ENCODE measurements at regions not wholly inside any gene's neighbourhood (a gene's known extent, or its start where the extent isn't known, plus 50 kb on each side); places are given as distances from the start of the nearest gene placed in this dataset.

DNA sequence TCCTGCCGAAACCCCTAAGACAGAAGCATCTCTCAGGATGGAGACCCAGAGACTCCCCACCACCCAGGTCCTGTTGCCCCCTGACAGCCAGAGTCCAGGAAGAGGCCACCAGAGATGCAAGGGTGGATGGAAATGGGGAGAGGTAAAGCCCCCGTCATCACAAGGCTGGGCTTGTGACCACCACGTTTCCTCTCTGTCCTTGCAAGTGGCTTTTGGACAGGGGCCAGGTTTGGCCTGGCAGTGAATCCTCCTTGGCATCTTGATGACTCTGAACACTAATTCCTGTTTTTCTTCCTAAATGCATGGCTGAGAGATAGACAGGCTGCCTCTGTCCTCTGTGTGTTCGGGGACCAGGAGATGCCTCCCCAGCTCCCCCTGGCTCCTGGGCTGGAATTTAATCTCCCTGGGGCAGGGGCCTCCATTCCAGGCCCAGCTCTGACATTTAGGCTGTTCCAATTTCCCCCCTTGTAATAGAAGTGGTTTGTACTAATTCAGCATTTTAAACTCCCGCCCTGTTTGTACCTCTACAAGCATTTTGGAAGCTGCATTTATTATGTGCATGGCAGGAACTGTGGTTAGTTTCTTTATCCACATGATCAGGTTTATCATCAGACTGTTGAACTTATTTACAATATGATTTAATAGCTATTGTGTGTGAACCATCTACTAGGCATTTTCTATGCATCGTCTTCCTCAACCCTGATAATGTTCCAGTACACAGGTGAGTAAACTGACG lies 116.1 kb upstream of the IRX6 start:
- TF ChIP-seq, protein P1, sequence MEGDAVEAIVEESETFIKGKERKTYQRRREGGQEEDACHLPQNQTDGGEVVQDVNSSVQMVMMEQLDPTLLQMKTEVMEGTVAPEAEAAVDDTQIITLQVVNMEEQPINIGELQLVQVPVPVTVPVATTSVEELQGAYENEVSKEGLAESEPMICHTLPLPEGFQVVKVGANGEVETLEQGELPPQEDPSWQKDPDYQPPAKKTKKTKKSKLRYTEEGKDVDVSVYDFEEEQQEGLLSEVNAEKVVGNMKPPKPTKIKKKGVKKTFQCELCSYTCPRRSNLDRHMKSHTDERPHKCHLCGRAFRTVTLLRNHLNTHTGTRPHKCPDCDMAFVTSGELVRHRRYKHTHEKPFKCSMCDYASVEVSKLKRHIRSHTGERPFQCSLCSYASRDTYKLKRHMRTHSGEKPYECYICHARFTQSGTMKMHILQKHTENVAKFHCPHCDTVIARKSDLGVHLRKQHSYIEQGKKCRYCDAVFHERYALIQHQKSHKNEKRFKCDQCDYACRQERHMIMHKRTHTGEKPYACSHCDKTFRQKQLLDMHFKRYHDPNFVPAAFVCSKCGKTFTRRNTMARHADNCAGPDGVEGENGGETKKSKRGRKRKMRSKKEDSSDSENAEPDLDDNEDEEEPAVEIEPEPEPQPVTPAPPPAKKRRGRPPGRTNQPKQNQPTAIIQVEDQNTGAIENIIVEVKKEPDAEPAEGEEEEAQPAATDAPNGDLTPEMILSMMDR (IDR thresholded peaks at IDR 0.05; ENCODE audit: poor library complexity) = no peak
- TF ChIP-seq EZH2phosphoT487 (IDR thresholded peaks at IDR 0.05; ENCODE audit: low read depth, severe bottlenecking, unreplicated experiment) (no peak), EZH2 (IDR thresholded peaks at IDR 0.05; ENCODE audit: borderline replicate concordance) (no peak)
- no peaks in the 10 kb centered on the region for H3K36me3 ChIP-seq (replicated peaks; ENCODE audit: insufficient read depth, low read depth)
- H3K4me1 ChIP-seq (ENCODE audit: insufficient read depth) = no peaks in the 10 kb centered on the region
- no peaks in the 10 kb centered on the region for H3K9me3 ChIP-seq (ENCODE audit: low read depth)
- DNase-seq (ENCODE audit: low spot score) = no peak
- no peak overlapping the region for H3K27ac ChIP-seq
- H4K20me1 ChIP-seq (ENCODE audit: insufficient read depth, poor library complexity, severe bottlenecking) = no peaks in the 10 kb centered on the region
- no peak overlapping the region for H2AFZ ChIP-seq
- H3K4me2 ChIP-seq = no peak overlapping the region
- no peak overlapping the region for H3K4me3 ChIP-seq
- no peaks in the 10 kb centered on the region for H3K27me3 ChIP-seq
- H3K79me2 ChIP-seq = no peaks in the 10 kb centered on the region
- 81% methylated on average over 7 of the region's 7 CpGs for WGBS (ENCODE audit: low lambda C conversion rate, missing lambda C conversion rate)
- H3K9me2 ChIP-seq (replicated peaks; ENCODE audit: insufficient read depth) = no peaks in the 10 kb centered on the region

DNA sequence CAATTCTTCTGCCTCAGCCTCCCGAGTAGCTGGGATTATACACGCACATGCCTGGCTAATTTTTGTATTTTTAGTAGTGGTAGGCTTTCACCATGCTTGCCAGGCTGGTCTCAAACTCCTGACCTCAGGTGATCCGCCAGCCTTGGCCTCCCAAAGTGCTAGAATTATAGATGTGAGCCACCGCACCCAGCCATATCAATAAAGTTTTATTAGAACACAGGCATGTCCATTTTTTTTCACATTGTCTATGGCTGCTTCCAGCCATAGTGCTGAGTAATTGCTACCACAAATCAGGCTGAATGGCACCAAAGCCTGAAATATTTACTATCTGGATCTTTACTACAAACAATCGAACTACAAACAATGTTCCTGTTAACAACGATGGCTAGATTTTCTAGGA lies 114.4 kb upstream of the IRX6 start:
- H3K9me2 ChIP-seq (replicated peaks; ENCODE audit: insufficient read depth) = no peaks in the 10 kb centered on the region
- no peaks in the 10 kb centered on the region for H3K4me1 ChIP-seq (ENCODE audit: insufficient read depth)
- DNase-seq (ENCODE audit: low spot score) = no peak
- H3K27ac ChIP-seq = no peak overlapping the region
- TF ChIP-seq EZH2 (IDR thresholded peaks at IDR 0.05; ENCODE audit: borderline replicate concordance) = no peak
- no peak for TF ChIP-seq EZH2phosphoT487 (IDR thresholded peaks at IDR 0.05; ENCODE audit: low read depth, severe bottlenecking, unreplicated experiment)
- TF ChIP-seq, protein P1 (IDR thresholded peaks at IDR 0.05; ENCODE audit: poor library complexity) = no peak
- no peak overlapping the region for H3K4me3 ChIP-seq
- no peaks in the 10 kb centered on the region for H3K9me3 ChIP-seq (ENCODE audit: low read depth)
- no peaks in the 10 kb centered on the region for H3K36me3 ChIP-seq (replicated peaks; ENCODE audit: insufficient read depth, low read depth)
- H3K79me2 ChIP-seq = no peaks in the 10 kb centered on the region
- no peak overlapping the region for H3K4me2 ChIP-seq
- 78% methylated on average over 6 of the region's 6 CpGs for WGBS (ENCODE audit: low lambda C conversion rate, missing lambda C conversion rate)
- no peak overlapping the region for H2AFZ ChIP-seq
- H3K27me3 ChIP-seq = peaks cover 3% of the 10 kb centered on the region
- H4K20me1 ChIP-seq (ENCODE audit: insufficient read depth, poor library complexity, severe bottlenecking) = no peaks in the 10 kb centered on the region

GRCh38 chr16:55212791-55213190 lies 111.2 kb upstream of the IRX6 start:
- no peaks in the 10 kb centered on the region for H3K9me3 ChIP-seq (ENCODE audit: low read depth)
- WGBS (ENCODE audit: low lambda C conversion rate, missing lambda C conversion rate) = 75% methylated on average over 2 of the region's 2 CpGs
- H3K27me3 ChIP-seq = peaks cover 7% of the 10 kb centered on the region
- H3K4me3 ChIP-seq = no peak overlapping the region
- H3K79me2 ChIP-seq = no peaks in the 10 kb centered on the region
- no peak overlapping the region for H2AFZ ChIP-seq
- H3K4me2 ChIP-seq = no peak overlapping the region
- no peaks in the 10 kb centered on the region for H3K9me2 ChIP-seq (replicated peaks; ENCODE audit: insufficient read depth)
- no peaks in the 10 kb centered on the region for H3K4me1 ChIP-seq (ENCODE audit: insufficient read depth)
- no peaks in the 10 kb centered on the region for H3K36me3 ChIP-seq (replicated peaks; ENCODE audit: insufficient read depth, low read depth)
- no peak overlapping the region for H3K27ac ChIP-seq
- TF ChIP-seq EZH2 (IDR thresholded peaks at IDR 0.05; ENCODE audit: borderline replicate concordance) = no peak
- TF ChIP-seq, protein P1 (IDR thresholded peaks at IDR 0.05; ENCODE audit: poor library complexity) = no peak
- no peak for TF ChIP-seq EZH2phosphoT487 (IDR thresholded peaks at IDR 0.05; ENCODE audit: low read depth, severe bottlenecking, unreplicated experiment)
- DNase-seq (ENCODE audit: low spot score) = no peak
- H4K20me1 ChIP-seq (ENCODE audit: insufficient read depth, poor library complexity, severe bottlenecking) = no peaks in the 10 kb centered on the region
